HCT116 (cell line): ENCODE measurements at regions not wholly inside any gene's neighbourhood (a gene's known extent, or its start where the extent isn't known, plus 50 kb on each side); places are given as distances from the start of the nearest gene placed in this dataset.

Experiments
- ATAC-seq: fragments of 200-7000 bp; cut with Tn5 transposase; 2 replicates; pipeline ENCODE4 v1.9.1; 2020; ENCODE audit warnings: mild to moderate bottlenecking, moderate library complexity
- BruUV-seq: library from RNA; stranded (reverse); fragments of 400-500 nt; replicated peaks from 2 replicates; lab custom pipeline; 2021; lab: Mats Ljungman, UMichigan
- CTCF ChIA-PET: fragments of 300-600 bp; sonication (Branson Sonifier 250); formaldehyde crosslinking; loops from one replicate; lab custom pipeline; 2021; ENCODE audit warnings: antibody characterized with exemption; lab: Charles Lee
- POLR2A ChIA-PET: fragments of 300-600, 350-600 bp; sonication (Branson Sonifier 250); formaldehyde crosslinking; loops from one replicate; lab custom pipeline; 2021; ENCODE audit warnings: antibody characterized with exemption; lab: Charles Lee
- RAD21 ChIA-PET, 2 experiments: fragments of 300-600 bp; sonication (Branson Sonifier 250); formaldehyde crosslinking; loops; one replicate each; lab custom pipeline; 2023; ENCODE audit warnings: low total read pairs in 2 of 2; ENCODE audit not compliant: uncharacterized antibody in 2 of 2, unreplicated experiment in 2 of 2, low non-redundant PET in 1 of 2; lab: Charles Lee
- DNase-seq: peaks from one replicate; pipeline ENCODE4 v3.0.0-alpha.2; 2010; ENCODE audit warnings: low read depth, low spot score
- H2AFZ ChIP-seq: fragments of 200-600 bp; shearing (Covaris generic), sonication (generic); 2 replicates; pipeline ENCODE4 v1.6.1; 2017; ENCODE audit warnings: low read depth, mixed run types, mixed read lengths, antibody characterized with exemption, low read length; ENCODE audit not compliant: poor library complexity, severe bottlenecking
- H3K27ac ChIP-seq: 2 replicates; pipeline ENCODE4 v1.5.1; 2012; ENCODE audit warnings: low read depth, low read length
- H3K27me3 ChIP-seq: fragments of 200-600 bp; sonication (generic); 2 replicates; pipeline ENCODE4 v1.6.1; 2016; ENCODE audit warnings: mixed run types, low read length, mixed read lengths; ENCODE audit not compliant: insufficient read depth
- H3K36me3 ChIP-seq, 2 experiments: fragments of 200-500 bp in 1 of 2; fragments of 200-600 bp in 1 of 2; sonication (Bioruptor generic) in 1 of 2; sonication (generic) in 1 of 2; 2 replicates each; pipeline versions ENCODE4 v1.5.1 to v1.6.1; 2014 to 2016; ENCODE audit warnings: low read length in 2 of 2, inconsistent platforms in 1 of 2, mixed read lengths in 1 of 2, mixed run types in 1 of 2; ENCODE audit not compliant: insufficient read depth in 2 of 2, control insufficient read depth in 1 of 2
- H3K4me1 ChIP-seq, 2 experiments: fragments of 200-600 bp in 1 of 2; sonication (generic) in 1 of 2; 2 replicates each; pipeline versions ENCODE4 v1.5.1 to v1.6.1; 2012 to 2017; ENCODE audit warnings: low read length in 2 of 2, inconsistent platforms in 1 of 2, mild to moderate bottlenecking in 1 of 2, mixed read lengths in 1 of 2, mixed run types in 1 of 2, moderate library complexity in 1 of 2; ENCODE audit not compliant: insufficient read depth in 2 of 2, control insufficient read depth in 1 of 2
- H3K4me2 ChIP-seq: fragments of 200-600 bp; sonication (generic); 2 replicates; pipeline ENCODE4 v1.6.1; 2017; ENCODE audit warnings: mixed run types, low read length, mixed read lengths
- H3K4me3 ChIP-seq, 2 experiments: fragments of 200-600 bp in 1 of 2; sonication (generic) in 1 of 2; replicated peaks in 1 of 2; 2 replicates each; pipeline ENCODE4 v1.5.1; 2011 to 2016; ENCODE audit warnings: low read length in 2 of 2, control low read depth in 1 of 2, low read depth in 1 of 2, mild to moderate bottlenecking in 1 of 2, mixed read lengths in 1 of 2, mixed run types in 1 of 2
- H3K79me2 ChIP-seq: fragments of 200-600 bp; sonication (generic); 2 replicates; pipeline ENCODE4 v1.6.1; 2017; ENCODE audit warnings: mild to moderate bottlenecking, mixed run types, low read length, moderate library complexity, mixed read lengths; ENCODE audit not compliant: insufficient read depth
- H3K9ac ChIP-seq: fragments of 200-600 bp; sonication (generic); 2 replicates; pipeline ENCODE4 v1.6.1; 2016; ENCODE audit warnings: low read length, mixed read lengths
- H3K9me2 ChIP-seq: fragments of 200-600 bp; sonication (generic), shearing (Covaris generic); 2 replicates; pipeline ENCODE4 v1.6.1; 2017; ENCODE audit warnings: mixed run types, mild to moderate bottlenecking, moderate library complexity; ENCODE audit not compliant: insufficient read depth
- H3K9me3 ChIP-seq, 2 experiments: fragments of 200-500 bp in 1 of 2; fragments of 200-600 bp in 1 of 2; sonication (Bioruptor generic) in 1 of 2; sonication (generic) in 1 of 2; 2 replicates each; pipeline ENCODE4 v1.6.1; 2014 to 2017; ENCODE audit warnings: low read length in 2 of 2, mixed read lengths in 2 of 2, inconsistent platforms in 1 of 2, low read depth in 1 of 2, mild to moderate bottlenecking in 1 of 2, mixed run types in 1 of 2, moderate library complexity in 1 of 2; ENCODE audit not compliant: control insufficient read depth in 1 of 2, insufficient read depth in 1 of 2
- H4K20me1 ChIP-seq: fragments of 200-600 bp; sonication (generic), shearing (Covaris generic); 2 replicates; pipeline ENCODE4 v1.6.1; 2017; ENCODE audit warnings: mixed run types, mild to moderate bottlenecking, moderate library complexity; ENCODE audit not compliant: insufficient read depth
- ATF3 ChIP-seq: IDR thresholded peaks from 2 replicates; pipeline ENCODE4 v1.6.1; 2012
- CEBPB ChIP-seq: IDR thresholded peaks from 2 replicates; pipeline ENCODE4 v1.6.1; 2012; ENCODE audit warnings: low read depth
- CTCF ChIP-seq, 3 experiments: fragments of 200-600 bp in 1 of 3; sonication (generic) in 1 of 3; IDR thresholded peaks in 2 of 3; conservative IDR thresholded peaks in 1 of 3; 2 replicates each; pipeline ENCODE4 v1.5.1; 2012 to 2017; ENCODE audit warnings: low read depth in 2 of 3, low read length in 2 of 3, antibody characterized with exemption in 1 of 3, borderline replicate concordance in 1 of 3, control low read depth in 1 of 3, mild to moderate bottlenecking in 1 of 3, mixed read lengths in 1 of 3, mixed run types in 1 of 3, moderate library complexity in 1 of 3; ENCODE audit not compliant: insufficient read depth in 1 of 3
- EGR1 ChIP-seq: IDR thresholded peaks from 2 replicates; pipeline ENCODE4 v1.6.1; 2012; ENCODE audit warnings: low read depth
- ELF1 ChIP-seq: IDR thresholded peaks from 2 replicates; pipeline ENCODE4 v1.6.1; 2012; ENCODE audit warnings: low read depth, borderline replicate concordance
- EZH2 ChIP-seq: fragments of 200-600 bp; sonication (generic); IDR thresholded peaks from 2 replicates; pipeline ENCODE4 v1.6.1; 2017; ENCODE audit warnings: antibody characterized with exemption, mixed run types
- EZH2phosphoT487 ChIP-seq: fragments of 200-600 bp; IDR thresholded peaks from 2 replicates; pipeline ENCODE4 v1.6.1; 2018; ENCODE audit warnings: antibody characterized with exemption, borderline replicate concordance
- FOSL1 ChIP-seq: IDR thresholded peaks from 2 replicates; pipeline ENCODE4 v1.6.1; 2012; ENCODE audit warnings: low read depth
- JUND ChIP-seq: IDR thresholded peaks from 2 replicates; pipeline ENCODE4 v1.6.1; 2012
- POLR2A ChIP-seq: IDR thresholded peaks from 2 replicates; pipeline ENCODE4 v1.7.0; 2011; ENCODE audit warnings: borderline replicate concordance; ENCODE audit not compliant: insufficient read depth, insufficient read length; ENCODE audit errors: extremely low read depth
- RAD21 ChIP-seq: IDR thresholded peaks from 2 replicates; pipeline ENCODE4 v1.6.1; 2012; ENCODE audit warnings: low read depth, mild to moderate bottlenecking
- SIN3A ChIP-seq: IDR thresholded peaks from 2 replicates; pipeline ENCODE4 v1.6.1; 2012; ENCODE audit warnings: low read depth
- SP1 ChIP-seq: IDR thresholded peaks from 2 replicates; pipeline ENCODE4 v1.6.1; 2012; ENCODE audit warnings: low read depth
- SRF ChIP-seq: IDR thresholded peaks from 2 replicates; pipeline ENCODE4 v1.6.1; 2012; ENCODE audit warnings: low read depth
- YY1 ChIP-seq: IDR thresholded peaks from 2 replicates; pipeline ENCODE4 v1.6.1; 2011; ENCODE audit warnings: low read length, low read depth, moderate library complexity, mild to moderate bottlenecking; ENCODE audit not compliant: insufficient replicate concordance; ENCODE audit errors: extremely low read depth
- ZBTB33 ChIP-seq: IDR thresholded peaks from 2 replicates; pipeline ENCODE4 v1.6.1; 2011; ENCODE audit warnings: mild to moderate bottlenecking, low read length, moderate library complexity; ENCODE audit not compliant: insufficient replicate concordance; ENCODE audit errors: extremely low read depth
- ZNF274 ChIP-seq: fragments of 200-500 bp; sonication (Bioruptor generic); IDR thresholded peaks from 2 replicates; pipeline ENCODE4 v1.6.1; 2014; ENCODE audit warnings: mild to moderate bottlenecking, low read depth, low read length, inconsistent platforms
- intact Hi-C: fragments of 100-400 bp; cut with micrococcal nuclease; formaldehyde crosslinking; loops from 2 replicates; pipeline ENCODE4 v1.10.0; 2022
- TF ChIP-seq, protein P1 (sequence below): IDR thresholded peaks from 2 replicates; pipeline ENCODE4 v1.6.1; 2012
- TF ChIP-seq, protein P2 (sequence below): IDR thresholded peaks from 2 replicates; pipeline ENCODE4 v1.6.1; 2012; ENCODE audit warnings: low read depth

- no peak for DNase-seq
- no TSS peak for BruUV-seq
- no peak overlapping the region for H3K9ac ChIP-seq
- H3K9me3 ChIP-seq: no peaks in the 10 kb centered on the region
- H3K79me2 ChIP-seq: no peaks in the 10 kb centered on the region
- intact Hi-C loops: no loop called here
- no peaks in the 10 kb centered on the region for H3K9me2 ChIP-seq
- H3K36me3 ChIP-seq: no peaks in the 10 kb centered on the region
- POLR2A ChIA-PET: no interaction called here
- no peak for ATAC-seq
- H3K27ac ChIP-seq: no peak overlapping the region
- RAD21 ChIA-PET: no interaction called here
- CTCF ChIA-PET: no interaction called here
- peaks cover 38% of the 10 kb centered on the region for H3K27me3 ChIP-seq
- H3K4me1 ChIP-seq: 0 out of 4 replicates have a peak, but pooled peaks cover 0 to 5% of the 10 kb centered on the region in 2 experiments
- H2AFZ ChIP-seq: no peak overlapping the region
- no peak for TF ChIP-seq EZH2
- no peak for TF ChIP-seq JUND
- no peak for TF ChIP-seq ELF1
- TF ChIP-seq ZNF274: no peak
- no peak for TF ChIP-seq ATF3
- TF ChIP-seq CEBPB: no peak
- no peak for TF ChIP-seq RAD21
- TF ChIP-seq, protein P1, sequence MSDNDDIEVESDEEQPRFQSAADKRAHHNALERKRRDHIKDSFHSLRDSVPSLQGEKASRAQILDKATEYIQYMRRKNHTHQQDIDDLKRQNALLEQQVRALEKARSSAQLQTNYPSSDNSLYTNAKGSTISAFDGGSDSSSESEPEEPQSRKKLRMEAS: no peak
- TF ChIP-seq, protein P2, sequence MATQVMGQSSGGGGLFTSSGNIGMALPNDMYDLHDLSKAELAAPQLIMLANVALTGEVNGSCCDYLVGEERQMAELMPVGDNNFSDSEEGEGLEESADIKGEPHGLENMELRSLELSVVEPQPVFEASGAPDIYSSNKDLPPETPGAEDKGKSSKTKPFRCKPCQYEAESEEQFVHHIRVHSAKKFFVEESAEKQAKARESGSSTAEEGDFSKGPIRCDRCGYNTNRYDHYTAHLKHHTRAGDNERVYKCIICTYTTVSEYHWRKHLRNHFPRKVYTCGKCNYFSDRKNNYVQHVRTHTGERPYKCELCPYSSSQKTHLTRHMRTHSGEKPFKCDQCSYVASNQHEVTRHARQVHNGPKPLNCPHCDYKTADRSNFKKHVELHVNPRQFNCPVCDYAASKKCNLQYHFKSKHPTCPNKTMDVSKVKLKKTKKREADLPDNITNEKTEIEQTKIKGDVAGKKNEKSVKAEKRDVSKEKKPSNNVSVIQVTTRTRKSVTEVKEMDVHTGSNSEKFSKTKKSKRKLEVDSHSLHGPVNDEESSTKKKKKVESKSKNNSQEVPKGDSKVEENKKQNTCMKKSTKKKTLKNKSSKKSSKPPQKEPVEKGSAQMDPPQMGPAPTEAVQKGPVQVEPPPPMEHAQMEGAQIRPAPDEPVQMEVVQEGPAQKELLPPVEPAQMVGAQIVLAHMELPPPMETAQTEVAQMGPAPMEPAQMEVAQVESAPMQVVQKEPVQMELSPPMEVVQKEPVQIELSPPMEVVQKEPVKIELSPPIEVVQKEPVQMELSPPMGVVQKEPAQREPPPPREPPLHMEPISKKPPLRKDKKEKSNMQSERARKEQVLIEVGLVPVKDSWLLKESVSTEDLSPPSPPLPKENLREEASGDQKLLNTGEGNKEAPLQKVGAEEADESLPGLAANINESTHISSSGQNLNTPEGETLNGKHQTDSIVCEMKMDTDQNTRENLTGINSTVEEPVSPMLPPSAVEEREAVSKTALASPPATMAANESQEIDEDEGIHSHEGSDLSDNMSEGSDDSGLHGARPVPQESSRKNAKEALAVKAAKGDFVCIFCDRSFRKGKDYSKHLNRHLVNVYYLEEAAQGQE: no peak
- TF ChIP-seq SIN3A: no peak
- no peak for TF ChIP-seq EGR1
- TF ChIP-seq ZBTB33: no peak
- TF ChIP-seq SRF: no peak
- no peak for TF ChIP-seq YY1
- TF ChIP-seq SP1: no peak
- TF ChIP-seq CTCF (IDR thresholded peaks at IDR 0.05 in 2 of 3, conservative IDR thresholded peaks at IDR 0.05 in 1 of 3; ENCODE audit: borderline replicate concordance in 1 of 3, insufficient read depth in 1 of 3, low read depth in 2 of 3, low read length in 2 of 3): no peak
- TF ChIP-seq FOSL1: no peak
- TF ChIP-seq POLR2A: no peak
- no peak for TF ChIP-seq EZH2phosphoT487
- H4K20me1 ChIP-seq: no peaks in the 10 kb centered on the region
- H3K4me2 ChIP-seq: no peak overlapping the region
- H3K4me3 ChIP-seq: no peak overlapping the region
These were observed 218.0 kb upstream of the COPS8 start for GRCh38 chr2:236867441-236868260.
